ENCODE measurements at regions not wholly inside any gene's neighbourhood (a gene's known extent, or its start where the extent isn't known, plus 50 kb on each side); places are given as distances from the start of the nearest gene placed in this dataset.

DNA sequence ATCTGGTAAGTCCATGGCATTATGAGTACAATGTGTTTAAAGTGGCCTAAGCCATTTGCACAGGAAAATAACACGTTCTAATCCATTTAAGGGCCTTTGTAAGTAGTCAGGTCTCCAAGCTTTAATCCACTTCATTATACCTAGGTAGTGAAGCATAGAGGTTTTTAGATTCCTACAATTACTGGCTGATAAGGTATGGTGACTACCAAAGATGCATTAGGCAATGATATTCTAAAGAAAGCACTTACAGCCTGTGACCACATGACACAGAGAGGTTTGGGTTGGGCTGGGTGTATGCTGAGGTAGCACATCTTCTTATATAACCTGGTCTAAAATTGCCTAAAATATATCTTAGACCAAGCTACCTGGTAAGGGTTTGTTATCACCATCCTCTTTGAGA lies 504.4 kb downstream of the TFAP2B start:
- TF ChIP-seq, protein P1, sequence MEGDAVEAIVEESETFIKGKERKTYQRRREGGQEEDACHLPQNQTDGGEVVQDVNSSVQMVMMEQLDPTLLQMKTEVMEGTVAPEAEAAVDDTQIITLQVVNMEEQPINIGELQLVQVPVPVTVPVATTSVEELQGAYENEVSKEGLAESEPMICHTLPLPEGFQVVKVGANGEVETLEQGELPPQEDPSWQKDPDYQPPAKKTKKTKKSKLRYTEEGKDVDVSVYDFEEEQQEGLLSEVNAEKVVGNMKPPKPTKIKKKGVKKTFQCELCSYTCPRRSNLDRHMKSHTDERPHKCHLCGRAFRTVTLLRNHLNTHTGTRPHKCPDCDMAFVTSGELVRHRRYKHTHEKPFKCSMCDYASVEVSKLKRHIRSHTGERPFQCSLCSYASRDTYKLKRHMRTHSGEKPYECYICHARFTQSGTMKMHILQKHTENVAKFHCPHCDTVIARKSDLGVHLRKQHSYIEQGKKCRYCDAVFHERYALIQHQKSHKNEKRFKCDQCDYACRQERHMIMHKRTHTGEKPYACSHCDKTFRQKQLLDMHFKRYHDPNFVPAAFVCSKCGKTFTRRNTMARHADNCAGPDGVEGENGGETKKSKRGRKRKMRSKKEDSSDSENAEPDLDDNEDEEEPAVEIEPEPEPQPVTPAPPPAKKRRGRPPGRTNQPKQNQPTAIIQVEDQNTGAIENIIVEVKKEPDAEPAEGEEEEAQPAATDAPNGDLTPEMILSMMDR (IDR thresholded peaks at IDR 0.05): no peak
- TF ChIP-seq EZH2 (IDR thresholded peaks at IDR 0.05): no peak
